Thoracic aorta (tissue), 2 donors: ENCODE measurements at regions not wholly inside any gene's neighbourhood (a gene's known extent, or its start where the extent isn't known, plus 50 kb on each side); places are given as distances from the start of the nearest gene placed in this dataset.

Source experiments
- ATAC-seq: fragments of 150-250 bp; one replicate; pipeline ENCODE4 v1.8.0; 2017; ENCODE audit warnings: low read depth; ENCODE audit not compliant: insufficient number of reproducible peaks, low FRiP score
- DNase-seq: peaks from one replicate; pipeline ENCODE4 v3.0.0-alpha.2; 2020; ENCODE audit warnings: low spot score
- H3K27ac ChIP-seq, 2 donors: fragments of 200-600 bp; sonication (generic); 1 replicate in 1 of 2; 2 replicates in 1 of 2; pipeline ENCODE4 v1.5.1; 2016; ENCODE audit warnings: mild to moderate bottlenecking in 2 of 2, moderate library complexity in 2 of 2
- H3K27me3 ChIP-seq: fragments of 200-600 bp; sonication (generic); replicated peaks from 2 replicates; pipeline ENCODE4 v1.6.0; 2016; ENCODE audit warnings: mild to moderate bottlenecking; ENCODE audit not compliant: insufficient read depth
- H3K36me3 ChIP-seq: fragments of 200-600 bp; sonication (generic); one replicate; pipeline ENCODE4 v1.5.1; 2016
- H3K4me1 ChIP-seq, 2 donors: fragments of 200-600 bp; sonication (generic); 1 replicate in 1 of 2; 2 replicates in 1 of 2; pipeline versions ENCODE4 v1.5.1 to v1.6.0; 2016; ENCODE audit warnings: low read depth in 2 of 2, mild to moderate bottlenecking in 1 of 2; ENCODE audit not compliant: control insufficient read depth in 1 of 2
- H3K4me3 ChIP-seq: fragments of 200-600 bp; sonication (generic); 2 replicates; pipeline ENCODE4 v1.5.1; 2016; ENCODE audit warnings: mild to moderate bottlenecking
- H3K9me3 ChIP-seq: fragments of 200-600 bp; sonication (generic); 2 replicates; pipeline ENCODE4 v1.5.1; 2016
- TF ChIP-seq, protein P1 (sequence below): fragments of 200-600 bp; sonication (generic); IDR thresholded peaks from one replicate; pipeline ENCODE4 v1.5.1; 2019; ENCODE audit warnings: antibody characterized with exemption

DNA sequence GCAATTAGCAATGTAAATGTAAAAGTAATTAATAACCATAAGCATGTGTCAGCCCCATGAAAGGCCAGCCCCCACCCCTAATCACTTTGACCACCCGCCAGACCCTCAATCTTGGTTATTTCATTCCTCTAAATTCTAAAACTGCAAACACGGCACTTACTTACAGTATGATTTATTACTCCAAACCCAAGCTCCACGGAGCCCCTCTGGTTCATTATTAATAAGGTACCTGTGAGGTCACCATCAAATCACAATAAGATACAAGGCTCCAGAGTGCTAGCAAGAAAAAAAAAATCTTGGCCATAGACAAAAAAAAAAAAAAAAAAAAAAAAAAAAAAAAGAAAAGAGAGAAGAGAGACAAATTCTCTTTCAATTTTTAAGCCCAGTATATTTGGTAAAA is 879.5 kb downstream of the TDRD15 start:
- no peaks in the 10 kb centered on the region for H3K4me1 ChIP-seq
- ATAC-seq = no peak
- no peaks in the 10 kb centered on the region for H3K27me3 ChIP-seq
- H3K36me3 ChIP-seq = no peaks in the 10 kb centered on the region
- H3K27ac ChIP-seq = no peak overlapping the region
- no peak for DNase-seq
- H3K9me3 ChIP-seq = no peaks in the 10 kb centered on the region
- TF ChIP-seq, protein P1, sequence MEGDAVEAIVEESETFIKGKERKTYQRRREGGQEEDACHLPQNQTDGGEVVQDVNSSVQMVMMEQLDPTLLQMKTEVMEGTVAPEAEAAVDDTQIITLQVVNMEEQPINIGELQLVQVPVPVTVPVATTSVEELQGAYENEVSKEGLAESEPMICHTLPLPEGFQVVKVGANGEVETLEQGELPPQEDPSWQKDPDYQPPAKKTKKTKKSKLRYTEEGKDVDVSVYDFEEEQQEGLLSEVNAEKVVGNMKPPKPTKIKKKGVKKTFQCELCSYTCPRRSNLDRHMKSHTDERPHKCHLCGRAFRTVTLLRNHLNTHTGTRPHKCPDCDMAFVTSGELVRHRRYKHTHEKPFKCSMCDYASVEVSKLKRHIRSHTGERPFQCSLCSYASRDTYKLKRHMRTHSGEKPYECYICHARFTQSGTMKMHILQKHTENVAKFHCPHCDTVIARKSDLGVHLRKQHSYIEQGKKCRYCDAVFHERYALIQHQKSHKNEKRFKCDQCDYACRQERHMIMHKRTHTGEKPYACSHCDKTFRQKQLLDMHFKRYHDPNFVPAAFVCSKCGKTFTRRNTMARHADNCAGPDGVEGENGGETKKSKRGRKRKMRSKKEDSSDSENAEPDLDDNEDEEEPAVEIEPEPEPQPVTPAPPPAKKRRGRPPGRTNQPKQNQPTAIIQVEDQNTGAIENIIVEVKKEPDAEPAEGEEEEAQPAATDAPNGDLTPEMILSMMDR = no peak
- no peak overlapping the region for H3K4me3 ChIP-seq

DNA sequence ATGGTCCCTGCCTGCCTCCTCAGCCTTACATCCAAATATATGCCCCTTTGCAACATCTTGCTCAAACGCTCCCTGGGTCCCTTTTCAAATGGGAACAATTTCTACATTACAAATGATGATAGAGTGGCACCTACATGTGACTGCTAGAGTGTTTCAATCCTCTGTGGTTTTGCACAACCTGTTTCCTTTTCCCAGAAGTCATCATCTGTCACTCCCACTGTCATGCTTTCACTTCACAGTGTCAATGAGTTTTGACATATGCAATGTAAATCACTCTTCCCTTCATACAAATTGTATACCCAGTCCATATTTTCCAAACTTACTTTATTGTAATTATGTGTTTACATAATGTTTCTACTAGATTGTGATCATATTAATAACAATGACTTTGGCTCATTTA is 887.3 kb downstream of the TDRD15 start:
- DNase-seq = no peak
- Histone ChIP-seq H3K36me3 (no peaks in the 10 kb centered on the region), H3K4me1 (no peaks in the 10 kb centered on the region), H3K4me3 (no peak overlapping the region), H3K9me3 (no peaks in the 10 kb centered on the region), H3K27me3 (no peaks in the 10 kb centered on the region), H3K27ac (no peak overlapping the region)
- TF ChIP-seq, protein P1 = no peak
- ATAC-seq = no peak

DNA sequence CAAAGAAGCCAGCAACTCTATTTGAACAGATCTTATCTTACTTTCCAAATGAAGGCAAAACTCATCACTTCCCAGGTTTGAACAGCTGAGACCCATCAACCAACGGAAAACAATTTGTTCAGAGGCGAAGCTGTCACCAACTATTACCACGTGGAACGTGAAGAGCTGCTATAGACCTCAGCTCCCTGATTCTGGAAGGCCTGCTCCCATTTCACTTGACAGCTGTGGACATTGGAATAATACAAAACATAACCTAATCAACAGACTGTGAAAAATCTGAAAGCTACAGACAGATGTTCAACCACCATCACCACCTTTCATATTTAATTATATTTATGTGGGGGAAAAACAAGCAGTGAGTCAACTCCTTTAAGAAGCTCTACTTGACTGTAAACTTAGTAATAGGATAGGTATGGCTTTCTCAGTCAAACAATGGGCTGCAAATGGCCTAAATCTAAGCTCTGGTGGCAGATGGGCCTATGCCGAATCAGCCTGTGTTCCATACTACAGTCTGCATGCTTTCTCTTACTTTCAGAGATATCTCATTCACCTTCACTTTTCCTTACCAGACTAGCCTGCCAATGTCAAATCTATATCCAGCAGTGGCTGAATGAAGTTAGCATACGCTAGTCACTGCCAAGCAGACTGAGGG is 896.4 kb downstream of the TDRD15 start:
- Histone ChIP-seq H3K4me3 (no peak overlapping the region), H3K27me3 (no peaks in the 10 kb centered on the region), H3K4me1 (no peaks in the 10 kb centered on the region), H3K27ac (no peak overlapping the region), H3K9me3 (no peaks in the 10 kb centered on the region), H3K36me3 (no peaks in the 10 kb centered on the region)
- ATAC-seq (no peak), DNase-seq (no peak)
- TF ChIP-seq, protein P1 = no peak

DNA sequence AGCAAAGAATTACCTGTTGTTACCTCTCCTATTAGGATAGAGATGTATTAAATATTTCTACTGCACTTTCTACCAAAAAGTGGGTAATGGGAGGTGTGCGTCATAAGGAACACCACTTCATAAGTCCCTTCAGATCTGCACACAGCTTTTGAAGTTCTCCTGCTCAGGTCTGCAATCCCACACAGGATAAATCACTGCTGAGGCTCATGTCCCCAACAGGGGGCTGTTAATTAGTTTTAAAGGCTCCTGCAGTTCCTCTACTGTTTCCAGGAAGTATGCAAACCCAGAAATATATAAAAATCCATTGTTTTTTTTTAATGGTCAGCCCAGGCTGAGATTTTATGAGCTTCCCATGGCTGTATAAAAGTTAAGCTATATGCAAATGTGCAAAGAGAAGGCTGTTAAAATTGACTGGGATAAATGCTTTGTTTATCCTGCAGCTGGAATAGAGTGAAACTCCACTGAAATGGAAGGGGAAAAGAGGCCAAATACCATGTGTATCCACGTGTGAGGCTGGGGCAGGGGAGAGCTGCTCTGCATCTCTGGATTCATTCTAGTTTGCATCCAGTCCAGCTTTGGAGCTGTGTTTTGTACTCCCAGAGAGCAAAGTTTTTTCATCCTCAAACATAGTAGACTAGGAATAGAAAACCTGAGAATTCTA is 903.7 kb downstream of the TDRD15 start:
- Histone ChIP-seq H3K27me3 (no peaks in the 10 kb centered on the region), H3K4me1 (no peaks in the 10 kb centered on the region), H3K4me3 (no peak overlapping the region), H3K27ac (no peak overlapping the region), H3K9me3 (no peaks in the 10 kb centered on the region), H3K36me3 (no peaks in the 10 kb centered on the region)
- TF ChIP-seq, protein P1 = no peak
- ATAC-seq (no peak), DNase-seq (no peak)

DNA sequence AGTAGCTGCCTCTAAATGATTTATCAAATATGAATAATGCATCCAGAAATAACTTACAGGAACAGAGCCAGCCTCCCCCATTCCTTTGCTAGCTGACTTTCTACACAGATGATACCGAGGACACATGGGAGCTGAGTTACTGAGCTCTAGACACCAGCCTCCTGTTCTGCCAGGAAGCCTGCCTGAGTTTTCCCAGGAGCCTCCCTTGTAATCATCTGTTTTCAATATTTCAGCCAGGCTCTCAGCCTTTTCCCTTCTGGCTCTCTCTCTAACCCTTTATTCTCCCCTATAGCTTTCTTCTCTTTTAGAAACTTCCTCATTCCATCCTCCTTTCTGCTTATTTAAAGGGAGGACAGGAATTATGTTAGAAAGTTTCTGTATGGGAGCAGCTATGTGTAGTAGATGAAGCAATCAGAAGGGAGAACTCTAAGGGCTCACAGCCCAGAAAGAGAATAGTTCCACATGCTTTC is 911.6 kb downstream of the TDRD15 start:
- Histone ChIP-seq H3K27me3 (no peaks in the 10 kb centered on the region), H3K27ac (no peak overlapping the region), H3K4me3 (no peak overlapping the region), H3K9me3 (no peaks in the 10 kb centered on the region), H3K4me1 (peaks cover 6 to 16% of the 10 kb centered on the region in 2 donors), H3K36me3 (no peaks in the 10 kb centered on the region)
- TF ChIP-seq, protein P1 = no peak
- no peak for DNase-seq
- no peak for ATAC-seq
